ENCODE measurements at regions not wholly inside any gene's neighbourhood (a gene's known extent, or its start where the extent isn't known, plus 50 kb on each side); places are given as distances from the start of the nearest gene placed in this dataset.

GRCh38 chr7:80333040-80333439 is 178.8 kb downstream of the GNAT3 start:
- H3K27me3 ChIP-seq (ENCODE audit: control insufficient read depth in 2 of 2, insufficient read depth in 1 of 2, low read length in 1 of 2): no peaks in the 10 kb centered on the region
- no peaks in the 10 kb centered on the region for H3K9me3 ChIP-seq (ENCODE audit: control insufficient read depth in 2 of 2, insufficient read depth in 1 of 2, low read length in 1 of 2)
- no peak for DNase-seq (ENCODE audit: low read depth in 6 of 9, low spot score in 9 of 9)
- WGBS: 93% methylated on average over 1 of the region's 1 CpG
- no peak overlapping the region for H3K27ac ChIP-seq (ENCODE audit: low read depth in 1 of 2, low read length in 1 of 2)
- peaks cover 0 to 3% of the 10 kb centered on the region in 2 donors for H3K4me1 ChIP-seq (ENCODE audit: control insufficient read depth in 2 of 2, insufficient read depth in 2 of 2, low read length in 2 of 2)
- no peak overlapping the region for H3K4me3 ChIP-seq (ENCODE audit: low read length in 2 of 2)
- H3K36me3 ChIP-seq (ENCODE audit: control insufficient read depth in 2 of 2, insufficient read depth in 2 of 2, low read length in 1 of 2): no peaks in the 10 kb centered on the region

DNA sequence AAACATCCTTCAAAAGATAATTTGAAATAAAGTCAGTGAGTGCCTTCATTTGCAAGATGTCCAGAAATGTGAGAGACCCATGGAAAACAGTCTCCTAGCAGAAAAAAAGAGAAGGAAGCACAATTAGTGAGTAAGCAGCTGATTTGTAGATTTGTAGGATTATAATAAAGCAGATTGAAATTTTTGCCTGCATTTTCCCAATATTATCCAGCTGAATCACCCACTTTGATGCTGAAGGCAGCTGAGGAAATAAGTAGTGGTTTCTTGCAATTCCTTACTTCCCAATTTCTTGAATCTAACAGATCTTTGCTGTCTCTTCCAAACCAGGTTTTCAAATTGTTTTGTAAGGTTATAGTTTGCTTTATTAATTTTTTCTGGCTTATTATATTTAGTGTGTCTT is 181.4 kb downstream of the GNAT3 start:
- Histone ChIP-seq H3K4me1 (ENCODE audit: control insufficient read depth in 2 of 2, insufficient read depth in 2 of 2, low read length in 2 of 2) (peaks cover 0 to 2% of the 10 kb centered on the region in 2 donors), H3K4me3 (ENCODE audit: low read length in 2 of 2) (no peak overlapping the region), H3K9me3 (ENCODE audit: control insufficient read depth in 2 of 2, insufficient read depth in 1 of 2, low read length in 1 of 2) (no peaks in the 10 kb centered on the region), H3K36me3 (ENCODE audit: control insufficient read depth in 2 of 2, insufficient read depth in 2 of 2, low read length in 1 of 2) (no peaks in the 10 kb centered on the region), H3K27ac (ENCODE audit: low read depth in 1 of 2, low read length in 1 of 2) (no peak overlapping the region), H3K27me3 (ENCODE audit: control insufficient read depth in 2 of 2, insufficient read depth in 1 of 2, low read length in 1 of 2) (no peaks in the 10 kb centered on the region)
- no peak for DNase-seq (ENCODE audit: low read depth in 6 of 9, low spot score in 9 of 9)

DNA sequence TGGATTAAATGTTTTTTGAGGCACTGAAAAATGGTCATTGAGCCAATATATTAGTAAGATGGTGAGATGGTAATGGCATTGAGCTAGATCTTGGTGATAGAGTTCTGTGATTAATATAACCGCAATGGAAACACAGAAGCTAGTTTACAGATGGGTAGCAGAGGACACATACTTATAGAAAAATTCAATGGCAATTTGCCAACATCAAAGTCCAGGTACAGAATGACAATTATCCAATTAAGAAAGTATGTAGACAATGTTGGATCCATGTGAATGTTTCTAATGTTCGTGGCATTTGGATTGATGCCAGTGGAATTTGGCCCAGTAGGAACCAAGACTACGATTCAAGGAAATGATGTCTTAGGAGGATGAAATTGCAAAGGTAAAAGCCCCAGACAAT is 187.8 kb downstream of the GNAT3 start:
- Histone ChIP-seq H3K4me1 (ENCODE audit: control insufficient read depth in 2 of 2, insufficient read depth in 2 of 2, low read length in 2 of 2) (no peaks in the 10 kb centered on the region), H3K36me3 (ENCODE audit: control insufficient read depth in 2 of 2, insufficient read depth in 2 of 2, low read length in 1 of 2) (no peaks in the 10 kb centered on the region), H3K4me3 (ENCODE audit: low read length in 2 of 2) (no peak overlapping the region), H3K9me3 (ENCODE audit: control insufficient read depth in 2 of 2, insufficient read depth in 1 of 2, low read length in 1 of 2) (no peaks in the 10 kb centered on the region), H3K27ac (ENCODE audit: low read depth in 1 of 2, low read length in 1 of 2) (no peak overlapping the region), H3K27me3 (ENCODE audit: control insufficient read depth in 2 of 2, insufficient read depth in 1 of 2, low read length in 1 of 2) (no peaks in the 10 kb centered on the region)
- WGBS: 96% methylated on average over 3 of the region's 3 CpGs
- DNase-seq (ENCODE audit: low read depth in 6 of 9, low spot score in 9 of 9): no peak

- 97% methylated on average over 2 of the region's 2 CpGs for WGBS
These were observed 184.8 kb downstream of the GNAI1 start for GRCh38 chr7:80319461-80319860.

GRCh38 chr7:80318081-80318480 is 183.4 kb downstream of the GNAI1 start:
- Histone ChIP-seq H3K36me3 (ENCODE audit: control insufficient read depth in 2 of 2, insufficient read depth in 2 of 2, low read length in 1 of 2) (no peaks in the 10 kb centered on the region), H3K4me3 (ENCODE audit: low read length in 2 of 2) (no peak overlapping the region), H3K4me1 (ENCODE audit: control insufficient read depth in 2 of 2, insufficient read depth in 2 of 2, low read length in 2 of 2) (no peaks in the 10 kb centered on the region), H3K9me3 (ENCODE audit: control insufficient read depth in 2 of 2, insufficient read depth in 1 of 2, low read length in 1 of 2) (no peaks in the 10 kb centered on the region), H3K27me3 (ENCODE audit: control insufficient read depth in 2 of 2, insufficient read depth in 1 of 2, low read length in 1 of 2) (no peaks in the 10 kb centered on the region), H3K27ac (ENCODE audit: low read depth in 1 of 2, low read length in 1 of 2) (no peak overlapping the region)
- 99% methylated on average over 3 of the region's 3 CpGs for WGBS
- DNase-seq (ENCODE audit: low read depth in 6 of 9, low spot score in 9 of 9): no peak

More at GRCh38 chr7:80319461-80319860, 184.8 kb downstream of the GNAI1 start:
- H3K4me1 ChIP-seq (ENCODE audit: control insufficient read depth in 2 of 2, insufficient read depth in 2 of 2, low read length in 2 of 2): no peaks in the 10 kb centered on the region
- no peak for DNase-seq (ENCODE audit: low read depth in 6 of 9, low spot score in 9 of 9)
- H3K4me3 ChIP-seq (ENCODE audit: low read length in 2 of 2): no peak overlapping the region
- H3K27me3 ChIP-seq (ENCODE audit: control insufficient read depth in 2 of 2, insufficient read depth in 1 of 2, low read length in 1 of 2): no peaks in the 10 kb centered on the region
- H3K36me3 ChIP-seq (ENCODE audit: control insufficient read depth in 2 of 2, insufficient read depth in 2 of 2, low read length in 1 of 2): no peaks in the 10 kb centered on the region
- no peak overlapping the region for H3K27ac ChIP-seq (ENCODE audit: low read depth in 1 of 2, low read length in 1 of 2)
- no peaks in the 10 kb centered on the region for H3K9me3 ChIP-seq (ENCODE audit: control insufficient read depth in 2 of 2, insufficient read depth in 1 of 2, low read length in 1 of 2)

GRCh38 chr7:80316811-80317210 is 182.2 kb downstream of the GNAI1 start:
- no peak for DNase-seq (ENCODE audit: low read depth in 6 of 9, low spot score in 9 of 9)
- H3K36me3 ChIP-seq (ENCODE audit: control insufficient read depth in 2 of 2, insufficient read depth in 2 of 2, low read length in 1 of 2): no peaks in the 10 kb centered on the region
- no peak overlapping the region for H3K4me3 ChIP-seq (ENCODE audit: low read length in 2 of 2)
- no peaks in the 10 kb centered on the region for H3K27me3 ChIP-seq (ENCODE audit: control insufficient read depth in 2 of 2, insufficient read depth in 1 of 2, low read length in 1 of 2)
- no peak overlapping the region for H3K27ac ChIP-seq (ENCODE audit: low read depth in 1 of 2, low read length in 1 of 2)
- 91% methylated on average over 2 of the region's 2 CpGs for WGBS
- peaks cover 0 to 3% of the 10 kb centered on the region in 2 donors for H3K4me1 ChIP-seq (ENCODE audit: control insufficient read depth in 2 of 2, insufficient read depth in 2 of 2, low read length in 2 of 2)
- no peaks in the 10 kb centered on the region for H3K9me3 ChIP-seq (ENCODE audit: control insufficient read depth in 2 of 2, insufficient read depth in 1 of 2, low read length in 1 of 2)

DNA sequence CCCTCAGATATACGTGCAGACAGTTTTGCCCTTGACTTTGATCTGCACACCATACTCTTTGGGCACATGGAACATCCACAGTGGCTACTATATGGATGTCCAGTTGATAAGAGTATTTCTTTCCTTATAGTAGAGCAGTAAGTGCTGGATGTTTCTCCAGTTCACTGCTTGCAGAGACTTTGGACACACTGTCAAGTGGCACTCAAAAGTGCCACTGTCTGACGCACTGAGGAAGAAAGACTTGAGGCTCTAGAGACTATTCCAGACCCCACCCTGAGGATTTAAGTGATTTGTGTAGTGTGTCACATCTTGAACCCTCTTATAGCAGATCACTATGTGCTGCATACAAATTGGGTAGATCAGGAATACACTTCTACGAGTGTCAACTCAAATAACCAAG is 179.1 kb downstream of the GNAI1 start:
- no peak for DNase-seq (ENCODE audit: low read depth in 6 of 9, low spot score in 9 of 9)
- WGBS: 98% methylated on average over 3 of the region's 3 CpGs
- H3K4me3 ChIP-seq (ENCODE audit: low read length in 2 of 2): no peak overlapping the region
- H3K36me3 ChIP-seq (ENCODE audit: control insufficient read depth in 2 of 2, insufficient read depth in 2 of 2, low read length in 1 of 2): no peaks in the 10 kb centered on the region
- no peaks in the 10 kb centered on the region for H3K9me3 ChIP-seq (ENCODE audit: control insufficient read depth in 2 of 2, insufficient read depth in 1 of 2, low read length in 1 of 2)
- no peak overlapping the region for H3K27ac ChIP-seq (ENCODE audit: low read depth in 1 of 2, low read length in 1 of 2)
- peaks cover 0 to 3% of the 10 kb centered on the region in 2 donors for H3K4me1 ChIP-seq (ENCODE audit: control insufficient read depth in 2 of 2, insufficient read depth in 2 of 2, low read length in 2 of 2)
- H3K27me3 ChIP-seq (ENCODE audit: control insufficient read depth in 2 of 2, insufficient read depth in 1 of 2, low read length in 1 of 2): no peaks in the 10 kb centered on the region

GRCh38 chr7:80313067-80313626 is 178.5 kb downstream of the GNAI1 start:
- H3K27ac ChIP-seq (ENCODE audit: low read depth in 1 of 2, low read length in 1 of 2): no peak overlapping the region
- peaks cover 0 to 3% of the 10 kb centered on the region in 2 donors for H3K4me1 ChIP-seq (ENCODE audit: control insufficient read depth in 2 of 2, insufficient read depth in 2 of 2, low read length in 2 of 2)
- H3K36me3 ChIP-seq (ENCODE audit: control insufficient read depth in 2 of 2, insufficient read depth in 2 of 2, low read length in 1 of 2): no peaks in the 10 kb centered on the region
- H3K4me3 ChIP-seq (ENCODE audit: low read length in 2 of 2): no peak overlapping the region
- no peak for DNase-seq (ENCODE audit: low read depth in 6 of 9, low spot score in 9 of 9)
- 98% methylated on average over 6 of the region's 6 CpGs for WGBS
- no peaks in the 10 kb centered on the region for H3K9me3 ChIP-seq (ENCODE audit: control insufficient read depth in 2 of 2, insufficient read depth in 1 of 2, low read length in 1 of 2)
- no peaks in the 10 kb centered on the region for H3K27me3 ChIP-seq (ENCODE audit: control insufficient read depth in 2 of 2, insufficient read depth in 1 of 2, low read length in 1 of 2)

- DNase-seq (ENCODE audit: low read depth in 6 of 9, low spot score in 9 of 9): peak in 7 of 9 donors; percentile 10 to 65 (median 28)
- Histone ChIP-seq H3K4me1 (ENCODE audit: control insufficient read depth in 2 of 2, insufficient read depth in 2 of 2, low read length in 2 of 2) (peaks cover 0 to 3% of the 10 kb centered on the region in 2 donors), H3K9me3 (ENCODE audit: control insufficient read depth in 2 of 2, insufficient read depth in 1 of 2, low read length in 1 of 2) (no peaks in the 10 kb centered on the region), H3K27me3 (ENCODE audit: control insufficient read depth in 2 of 2, insufficient read depth in 1 of 2, low read length in 1 of 2) (no peaks in the 10 kb centered on the region), H3K27ac (ENCODE audit: low read depth in 1 of 2, low read length in 1 of 2) (peak overlapping the region in 1 of 2 donors; percentile 36), H3K36me3 (ENCODE audit: control insufficient read depth in 2 of 2, insufficient read depth in 2 of 2, low read length in 1 of 2) (no peaks in the 10 kb centered on the region), H3K4me3 (ENCODE audit: low read length in 2 of 2) (no peak overlapping the region)
- 44% methylated on average over 5 of the region's 5 CpGs for whole genome bisulfite sequencing
These were observed 177.6 kb downstream of the GNAI1 start for GRCh38 chr7:80312139-80312661.

All from thymus (tissue), 11 donors.